ENCODE measurements at regions not wholly inside any gene's neighbourhood (a gene's known extent, or its start where the extent isn't known, plus 50 kb on each side); places are given as distances from the start of the nearest gene placed in this dataset.

DNA sequence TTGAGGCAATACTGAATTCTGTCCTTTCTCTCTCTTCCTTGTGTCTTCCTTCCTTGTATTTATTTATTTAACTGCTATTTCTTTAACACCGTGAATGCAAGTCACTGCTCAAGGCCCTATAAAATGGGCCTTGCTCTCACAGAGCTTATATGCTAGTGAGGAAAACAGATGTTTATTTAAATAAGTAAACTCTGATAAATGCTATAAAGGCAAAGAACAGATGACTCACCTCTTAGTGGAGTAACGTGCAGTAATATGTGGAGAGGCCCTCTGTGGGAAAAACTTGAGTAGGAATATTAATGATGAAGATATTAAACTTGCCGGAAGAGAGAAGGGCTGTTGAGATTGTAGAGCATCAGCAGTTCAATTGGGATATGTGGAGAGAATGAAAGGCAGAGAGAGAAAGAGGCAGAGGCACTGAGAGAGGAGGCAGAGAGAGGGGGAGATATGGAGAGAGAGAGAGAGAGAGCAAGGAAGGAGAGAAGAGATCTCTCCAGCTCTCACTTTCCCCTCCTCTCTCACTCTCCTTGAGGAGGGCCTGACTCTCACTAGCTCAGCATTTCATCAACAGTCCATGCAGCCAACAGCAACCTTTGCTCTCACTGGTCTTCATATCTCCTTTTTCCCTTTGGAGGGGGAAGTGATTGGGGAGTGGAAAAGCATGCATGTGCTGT lies 322.2 kb downstream of the LMX1A start:
- no peak overlapping the region for H3K27ac ChIP-seq (ENCODE audit: low read depth, low read length, severe bottlenecking)
- H3K4me3 ChIP-seq (ENCODE audit: extremely low read depth, insufficient read depth, low read length, poor library complexity, severe bottlenecking): no peak overlapping the region

DNA sequence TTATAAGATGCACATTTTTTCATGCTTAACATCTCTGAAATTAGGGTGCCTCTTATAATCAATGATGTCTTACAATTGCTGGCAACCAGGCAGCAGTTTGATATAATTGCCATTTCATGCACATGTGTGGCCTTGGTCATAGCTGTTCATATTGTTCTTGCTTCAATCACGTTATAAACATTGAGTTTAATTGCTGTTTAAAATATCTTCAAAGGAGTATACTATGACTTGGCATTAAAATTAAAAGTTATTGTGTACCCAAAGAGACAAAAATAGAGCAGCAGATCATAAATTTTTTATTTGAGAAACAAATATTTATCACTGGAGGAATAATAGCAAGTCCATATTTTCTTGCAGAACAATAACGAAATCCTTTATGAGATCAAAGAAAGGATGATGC lies 325.5 kb downstream of the LMX1A start:
- Histone ChIP-seq H3K4me1 (ENCODE audit: control insufficient read depth, insufficient read depth, low read length, poor library complexity, severe bottlenecking) (no peaks in the 10 kb centered on the region), H3K36me3 (ENCODE audit: control insufficient read depth, insufficient read depth, low read length) (no peaks in the 10 kb centered on the region), H3K27ac (ENCODE audit: low read depth, low read length, severe bottlenecking) (no peak overlapping the region), H3K4me3 (ENCODE audit: extremely low read depth, insufficient read depth, low read length, poor library complexity, severe bottlenecking) (no peak overlapping the region), H3K9me3 (ENCODE audit: control insufficient read depth, low read length) (no peaks in the 10 kb centered on the region)
- WGBS, 2 experiments (ENCODE audit: insufficient coverage in 2 of 2): 78 to 80% methylated on average over 1 of the region's 2 CpGs

More for the DNA sequence above, 322.2 kb downstream of the LMX1A start:
- H3K36me3 ChIP-seq (ENCODE audit: control insufficient read depth, insufficient read depth, low read length): no peaks in the 10 kb centered on the region
- 100% methylated on average over 1 to 2 of the region's 3 CpGs for WGBS, 2 experiments (ENCODE audit: insufficient coverage in 2 of 2)
- no peaks in the 10 kb centered on the region for H3K4me1 ChIP-seq (ENCODE audit: control insufficient read depth, insufficient read depth, low read length, poor library complexity, severe bottlenecking)
- no peaks in the 10 kb centered on the region for H3K9me3 ChIP-seq (ENCODE audit: control insufficient read depth, low read length)

- no peaks in the 10 kb centered on the region for H3K36me3 ChIP-seq (ENCODE audit: control insufficient read depth, insufficient read depth, low read length)
- H3K4me1 ChIP-seq (ENCODE audit: control insufficient read depth, insufficient read depth, low read length, poor library complexity, severe bottlenecking): no peaks in the 10 kb centered on the region
- no peaks in the 10 kb centered on the region for H3K9me3 ChIP-seq (ENCODE audit: control insufficient read depth, low read length)
- whole genome bisulfite sequencing, 2 experiments (ENCODE audit: insufficient coverage in 2 of 2): no CpG with 5 or more reads among the region's 2 CpGs
- no peak overlapping the region for H3K4me3 ChIP-seq (ENCODE audit: extremely low read depth, insufficient read depth, low read length, poor library complexity, severe bottlenecking)
- H3K27ac ChIP-seq (ENCODE audit: low read depth, low read length, severe bottlenecking): no peak overlapping the region
Measured at GRCh38 chr1:165025805-165026204, 330.7 kb downstream of the LMX1A start.

DNA sequence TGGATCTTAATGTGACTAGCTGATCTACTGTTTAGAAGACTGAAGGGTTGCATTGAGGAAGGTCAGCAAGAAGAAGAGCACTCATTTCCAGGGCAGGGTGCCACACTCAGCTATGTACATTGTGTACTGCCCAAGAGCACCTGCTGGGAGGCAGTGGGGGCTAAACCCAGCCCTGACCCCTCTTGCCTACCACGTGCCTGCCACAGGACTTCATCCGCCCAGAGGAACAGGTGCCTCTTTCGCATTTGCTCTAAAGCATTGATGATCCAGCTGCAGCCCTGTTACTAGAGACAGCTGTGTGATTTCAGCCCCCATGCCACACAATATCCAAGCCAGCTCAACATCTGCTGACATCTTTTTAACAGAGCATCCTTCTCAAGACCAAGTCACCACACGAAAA lies 341.8 kb downstream of the LMX1A start:
- Histone ChIP-seq H3K4me3 (ENCODE audit: extremely low read depth, insufficient read depth, low read length, poor library complexity, severe bottlenecking) (no peak overlapping the region), H3K9me3 (ENCODE audit: control insufficient read depth, low read length) (no peaks in the 10 kb centered on the region), H3K36me3 (ENCODE audit: control insufficient read depth, insufficient read depth, low read length) (no peaks in the 10 kb centered on the region), H3K4me1 (ENCODE audit: control insufficient read depth, insufficient read depth, low read length, poor library complexity, severe bottlenecking) (no peaks in the 10 kb centered on the region), H3K27ac (ENCODE audit: low read depth, low read length, severe bottlenecking) (no peak overlapping the region)
- WGBS, 2 experiments (ENCODE audit: insufficient coverage in 2 of 2): 88 to 94% methylated on average over 3 to 4 of the region's 4 CpGs

GRCh38 chr1:165011991-165012531 lies 344.5 kb downstream of the LMX1A start:
- Histone ChIP-seq H3K4me1 (ENCODE audit: control insufficient read depth, insufficient read depth, low read length, poor library complexity, severe bottlenecking) (no peaks in the 10 kb centered on the region), H3K36me3 (ENCODE audit: control insufficient read depth, insufficient read depth, low read length) (no peaks in the 10 kb centered on the region), H3K27ac (ENCODE audit: low read depth, low read length, severe bottlenecking) (no peak overlapping the region), H3K9me3 (ENCODE audit: control insufficient read depth, low read length) (no peaks in the 10 kb centered on the region), H3K4me3 (ENCODE audit: extremely low read depth, insufficient read depth, low read length, poor library complexity, severe bottlenecking) (no peak overlapping the region)
- 80% methylated on average over 1 of the region's 1 CpG; no CpG with 5 or more reads in 1 of the 2 experiments for WGBS, 2 experiments (ENCODE audit: insufficient coverage in 2 of 2)

DNA sequence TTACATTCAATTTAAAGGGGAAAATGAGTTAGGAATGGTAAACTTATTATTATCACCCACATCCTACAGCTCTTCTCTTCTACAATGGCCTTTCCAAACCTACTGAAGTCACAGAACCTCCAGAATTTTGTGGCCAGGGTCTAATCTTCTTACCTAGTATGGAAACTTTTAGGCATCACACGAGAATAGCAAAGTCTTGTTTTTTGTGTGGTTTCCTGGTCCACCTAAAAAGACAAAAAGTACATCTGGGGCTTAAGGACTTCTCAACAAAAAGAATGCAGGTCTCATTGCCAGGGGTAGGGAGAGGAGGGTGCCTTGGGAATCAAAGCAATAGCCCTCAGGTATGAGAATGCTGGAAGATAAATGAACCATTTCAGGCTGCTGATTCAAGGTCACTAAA lies 345.3 kb downstream of the LMX1A start:
- H3K36me3 ChIP-seq (ENCODE audit: control insufficient read depth, insufficient read depth, low read length): no peaks in the 10 kb centered on the region
- no peak overlapping the region for H3K27ac ChIP-seq (ENCODE audit: low read depth, low read length, severe bottlenecking)
- no peaks in the 10 kb centered on the region for H3K4me1 ChIP-seq (ENCODE audit: control insufficient read depth, insufficient read depth, low read length, poor library complexity, severe bottlenecking)
- WGBS, 2 experiments (ENCODE audit: insufficient coverage in 2 of 2): 83% methylated on average over 1 of the region's 1 CpG; no CpG with 5 or more reads in 1 of the 2 experiments
- H3K4me3 ChIP-seq (ENCODE audit: extremely low read depth, insufficient read depth, low read length, poor library complexity, severe bottlenecking): no peak overlapping the region
- H3K9me3 ChIP-seq (ENCODE audit: control insufficient read depth, low read length): no peaks in the 10 kb centered on the region

- no peaks in the 10 kb centered on the region for H3K36me3 ChIP-seq (ENCODE audit: control insufficient read depth, insufficient read depth, low read length)
- no peaks in the 10 kb centered on the region for H3K4me1 ChIP-seq (ENCODE audit: control insufficient read depth, insufficient read depth, low read length, poor library complexity, severe bottlenecking)
- no peak overlapping the region for H3K27ac ChIP-seq (ENCODE audit: low read depth, low read length, severe bottlenecking)
- H3K4me3 ChIP-seq (ENCODE audit: extremely low read depth, insufficient read depth, low read length, poor library complexity, severe bottlenecking): no peak overlapping the region
- 93% methylated on average over 2 of the region's 3 CpGs; no CpG with 5 or more reads in 1 of the 2 experiments for WGBS, 2 experiments (ENCODE audit: insufficient coverage in 2 of 2)
- H3K9me3 ChIP-seq (ENCODE audit: control insufficient read depth, low read length): no peaks in the 10 kb centered on the region
Measured at GRCh38 chr1:165010418-165011070, 346.0 kb downstream of the LMX1A start.

DNA sequence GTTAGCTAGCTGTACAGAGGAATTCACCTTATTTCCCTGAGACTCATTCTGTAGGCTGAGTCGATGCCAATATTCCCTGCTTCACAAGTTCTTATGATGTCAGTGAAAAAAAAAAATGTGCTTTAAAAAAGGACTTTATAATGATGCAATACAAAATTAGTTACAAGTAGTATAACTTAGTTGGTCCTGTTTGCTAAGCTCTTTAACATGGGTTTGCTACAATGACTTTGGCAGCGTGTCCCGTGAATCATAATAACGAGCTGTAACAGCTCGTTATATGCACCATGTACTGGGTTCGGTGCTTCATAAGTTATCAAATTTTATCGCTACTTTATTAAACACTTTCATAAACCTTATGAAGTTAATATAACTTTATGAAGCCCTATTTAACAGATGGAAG lies 349.7 kb downstream of the LMX1A start:
- H3K4me1 ChIP-seq (ENCODE audit: control insufficient read depth, insufficient read depth, low read length, poor library complexity, severe bottlenecking): no peaks in the 10 kb centered on the region
- no peak overlapping the region for H3K27ac ChIP-seq (ENCODE audit: low read depth, low read length, severe bottlenecking)
- no peak overlapping the region for H3K4me3 ChIP-seq (ENCODE audit: extremely low read depth, insufficient read depth, low read length, poor library complexity, severe bottlenecking)
- no peaks in the 10 kb centered on the region for H3K9me3 ChIP-seq (ENCODE audit: control insufficient read depth, low read length)
- WGBS, 2 experiments (ENCODE audit: insufficient coverage in 2 of 2): 96 to 98% methylated on average over 3 to 4 of the region's 7 CpGs
- H3K36me3 ChIP-seq (ENCODE audit: control insufficient read depth, insufficient read depth, low read length): no peaks in the 10 kb centered on the region

- H3K4me1 ChIP-seq (ENCODE audit: control insufficient read depth, insufficient read depth, low read length, poor library complexity, severe bottlenecking): no peaks in the 10 kb centered on the region
- no peak overlapping the region for H3K27ac ChIP-seq (ENCODE audit: low read depth, low read length, severe bottlenecking)
Measured at GRCh38 chr1:164999146-164999545, 357.4 kb downstream of the LMX1A start.

GRCh38 chr1:164991763-164992314 lies 364.7 kb downstream of the LMX1A start:
- Histone ChIP-seq H3K4me3 (ENCODE audit: extremely low read depth, insufficient read depth, low read length, poor library complexity, severe bottlenecking) (no peak overlapping the region), H3K36me3 (ENCODE audit: control insufficient read depth, insufficient read depth, low read length) (no peaks in the 10 kb centered on the region), H3K27ac (ENCODE audit: low read depth, low read length, severe bottlenecking) (no peak overlapping the region), H3K4me1 (ENCODE audit: control insufficient read depth, insufficient read depth, low read length, poor library complexity, severe bottlenecking) (no peaks in the 10 kb centered on the region), H3K9me3 (ENCODE audit: control insufficient read depth, low read length) (no peaks in the 10 kb centered on the region)
- WGBS, 2 experiments (ENCODE audit: insufficient coverage in 2 of 2): 95 to 97% methylated on average over 5 to 6 of the region's 6 CpGs

More at GRCh38 chr1:164999146-164999545, 357.4 kb downstream of the LMX1A start:
- Histone ChIP-seq H3K9me3 (ENCODE audit: control insufficient read depth, low read length) (no peaks in the 10 kb centered on the region), H3K36me3 (ENCODE audit: control insufficient read depth, insufficient read depth, low read length) (no peaks in the 10 kb centered on the region), H3K4me3 (ENCODE audit: extremely low read depth, insufficient read depth, low read length, poor library complexity, severe bottlenecking) (no peak overlapping the region)
- 74% methylated on average over 4 of the region's 5 CpGs; no CpG with 5 or more reads in 1 of the 2 experiments for WGBS, 2 experiments (ENCODE audit: insufficient coverage in 2 of 2)

Measured in mesodermal cell (in vitro differentiated cells).